Stimulated activated CD4-positive, alpha-beta T cell treated with anti-CD3 and anti-CD28 coated beads, Interleukin-1b, Interleukin-23, amount 100 ng/mL, for 1 hour (primary cell): ENCODE measurements at regions not wholly inside any gene's neighbourhood (a gene's known extent, or its start where the extent isn't known, plus 50 kb on each side); places are given as distances from the start of the nearest gene placed in this dataset.

ENCODE experiments used
- DNase-seq, 2 donors: peaks; one replicate each; pipeline ENCODE4 v3.0.0-alpha.2; 2020; ENCODE audit warnings: low read depth in 2 of 2

DNA sequence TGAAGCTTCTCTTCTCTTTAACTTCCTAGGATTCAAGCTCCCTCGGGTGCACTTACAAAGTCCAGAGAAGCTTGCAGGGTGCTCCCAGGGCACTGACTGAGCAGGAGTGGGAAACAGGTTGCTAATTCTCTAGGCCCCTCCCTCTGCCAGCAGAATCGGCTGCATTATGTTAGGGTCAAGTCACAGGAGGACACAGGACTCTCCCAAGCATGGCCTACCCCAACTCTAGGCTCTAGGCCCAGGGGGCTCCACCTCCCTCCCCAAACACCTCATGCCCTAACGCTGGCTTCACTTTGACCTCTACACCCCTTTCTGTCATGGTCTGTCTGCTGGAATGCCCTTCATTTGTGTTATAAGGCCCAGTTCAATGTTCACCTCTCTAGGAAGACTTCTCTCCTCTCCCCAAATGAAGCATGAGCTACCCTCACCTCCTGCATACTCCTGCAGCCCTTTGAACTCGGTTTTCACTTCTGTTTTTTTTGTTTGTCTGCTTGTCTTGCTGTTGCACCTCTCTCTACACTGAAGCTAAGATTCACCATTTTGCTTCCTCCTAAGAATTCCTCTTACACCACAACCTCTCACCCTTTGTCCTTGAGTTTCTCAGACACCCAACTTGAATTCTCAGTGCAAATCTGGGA, 521.8 kb upstream of the ID2 start:
- DNase-seq: no peak

DNA sequence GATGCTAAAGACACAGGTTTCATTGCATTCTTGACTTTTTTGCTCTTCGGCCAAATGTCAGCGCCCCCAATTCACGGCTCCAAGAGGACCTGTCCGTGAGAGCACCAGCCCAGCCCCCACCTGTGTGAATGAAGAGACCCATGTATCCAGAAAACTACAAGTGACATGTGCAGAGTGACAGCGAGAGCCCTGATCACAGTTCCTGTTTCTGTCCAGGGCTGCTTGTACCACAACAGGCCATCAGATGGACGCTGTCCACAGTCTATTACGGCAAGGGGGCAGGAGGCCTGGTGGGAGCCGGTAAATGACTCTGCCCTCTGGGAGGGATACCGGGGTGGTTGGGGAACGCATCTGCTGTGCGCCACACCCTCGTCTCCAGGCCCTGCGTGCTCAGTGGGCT, 520.9 kb upstream of the ID2 start:
- no peak for DNase-seq

DNA sequence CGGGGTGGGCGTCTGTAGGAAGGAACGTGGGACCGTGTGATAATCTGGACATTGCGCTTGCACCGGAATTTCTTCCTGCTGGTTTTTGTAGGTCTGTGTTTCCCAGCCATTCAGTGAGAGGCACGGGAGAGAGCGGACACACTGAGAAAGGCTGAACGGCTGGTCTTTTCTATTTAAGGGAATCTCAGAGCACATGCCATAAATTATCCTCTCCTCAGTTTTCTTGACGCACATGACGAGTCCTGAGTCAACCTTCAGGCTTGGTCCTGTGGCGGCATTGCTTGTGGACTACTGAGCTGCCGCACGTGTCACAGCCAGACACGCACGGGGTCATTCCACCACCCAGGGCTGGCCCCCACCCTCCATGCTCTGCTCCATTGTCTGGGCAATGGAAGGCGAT, 519.3 kb upstream of the ID2 start:
- no peak for DNase-seq

DNA sequence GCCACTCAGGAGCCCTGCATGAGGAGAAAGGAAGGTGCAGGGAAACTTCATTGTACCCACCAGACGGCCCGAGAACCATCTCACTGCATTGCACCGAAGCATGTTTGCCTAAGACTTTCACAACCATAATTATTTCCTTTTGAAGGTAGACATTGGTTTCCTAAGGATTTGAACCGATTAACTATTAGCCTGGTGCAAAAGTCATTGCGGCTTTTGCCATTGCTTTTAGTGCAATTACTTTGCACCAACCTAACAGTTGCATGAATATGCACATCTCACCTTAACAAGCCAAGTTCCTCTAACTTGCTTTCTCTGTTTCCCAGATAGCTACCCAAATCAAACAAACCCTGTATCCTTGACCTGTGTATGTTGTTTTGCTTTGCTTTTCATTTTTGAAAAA, 516.3 kb upstream of the ID2 start:
- no peak for DNase-seq

DNA sequence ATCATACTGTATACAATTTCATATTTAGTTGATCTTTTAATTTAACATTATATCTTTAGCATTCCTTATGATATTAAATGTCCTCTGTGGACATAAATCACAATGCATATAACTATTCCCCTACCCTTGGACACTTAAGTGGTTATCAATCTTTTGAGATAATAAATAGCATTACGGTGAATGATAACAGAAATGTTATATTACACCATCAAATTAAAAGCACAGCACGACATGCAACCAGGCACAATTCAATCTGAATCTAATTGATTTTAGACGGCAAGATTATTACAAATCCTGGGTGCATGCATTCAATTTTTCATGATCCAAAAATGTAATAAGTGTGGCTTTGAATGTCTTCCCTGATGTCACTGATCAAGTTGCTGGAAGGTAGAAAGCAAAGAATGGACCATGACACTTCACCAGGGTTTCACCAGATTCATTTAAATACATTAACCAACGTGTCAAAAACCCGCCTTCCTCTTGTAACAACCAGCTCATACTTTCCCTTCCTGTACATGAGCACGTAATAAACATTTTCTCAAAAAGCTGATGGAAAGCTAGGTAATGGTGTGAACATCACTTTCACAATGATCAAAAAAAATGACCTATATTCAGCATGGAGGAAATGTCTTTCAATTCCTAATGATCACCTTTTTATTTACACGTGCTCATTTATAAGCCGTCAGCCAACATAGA, 513.7 kb upstream of the ID2 start:
- no peak for DNase-seq

DNA sequence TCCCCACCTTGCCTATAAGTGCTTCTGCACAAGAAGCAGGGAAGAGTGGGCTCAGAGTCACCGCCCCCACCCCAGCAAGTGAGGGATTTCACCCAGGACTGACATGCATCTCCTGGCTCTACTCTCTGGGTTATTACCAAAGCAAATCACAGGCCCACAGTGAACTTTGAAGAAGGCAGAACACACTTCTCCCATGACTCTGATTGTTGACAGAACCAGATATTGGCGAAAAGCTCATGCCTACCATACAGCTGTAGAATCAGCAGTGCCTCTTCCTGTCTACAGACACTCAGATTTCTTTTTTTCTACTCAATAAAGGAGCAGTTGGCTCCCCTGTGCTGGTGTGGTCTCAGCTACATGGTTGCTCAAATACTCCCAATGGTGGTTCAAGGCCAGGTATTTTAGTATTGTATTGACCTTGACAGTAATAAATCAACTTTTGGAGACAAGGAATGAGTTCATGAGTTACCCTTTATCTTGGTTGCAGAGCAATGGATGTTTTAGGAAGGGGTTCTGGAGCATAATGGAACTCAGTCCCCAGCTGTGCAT, 512.9 kb upstream of the ID2 start:
- DNase-seq: no peak

DNA sequence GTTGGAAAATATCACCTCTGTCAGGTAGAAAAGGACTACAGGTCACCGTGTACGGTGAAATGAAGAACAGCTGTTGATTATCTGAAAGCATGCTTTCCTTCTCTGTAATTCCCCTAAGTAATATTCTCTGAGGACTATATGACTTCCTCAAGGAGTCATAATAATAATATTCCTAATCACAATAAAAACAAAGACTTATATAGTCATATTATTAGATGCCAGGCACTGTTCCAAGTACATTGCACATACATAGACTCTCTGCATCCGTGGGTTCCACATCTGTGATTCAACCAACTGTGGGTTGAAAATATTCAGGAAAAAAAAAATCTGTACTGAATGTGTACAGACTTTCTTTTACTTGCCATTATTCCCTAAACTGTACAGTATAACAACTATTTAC, 512.4 kb upstream of the ID2 start:
- DNase-seq: no peak

DNA sequence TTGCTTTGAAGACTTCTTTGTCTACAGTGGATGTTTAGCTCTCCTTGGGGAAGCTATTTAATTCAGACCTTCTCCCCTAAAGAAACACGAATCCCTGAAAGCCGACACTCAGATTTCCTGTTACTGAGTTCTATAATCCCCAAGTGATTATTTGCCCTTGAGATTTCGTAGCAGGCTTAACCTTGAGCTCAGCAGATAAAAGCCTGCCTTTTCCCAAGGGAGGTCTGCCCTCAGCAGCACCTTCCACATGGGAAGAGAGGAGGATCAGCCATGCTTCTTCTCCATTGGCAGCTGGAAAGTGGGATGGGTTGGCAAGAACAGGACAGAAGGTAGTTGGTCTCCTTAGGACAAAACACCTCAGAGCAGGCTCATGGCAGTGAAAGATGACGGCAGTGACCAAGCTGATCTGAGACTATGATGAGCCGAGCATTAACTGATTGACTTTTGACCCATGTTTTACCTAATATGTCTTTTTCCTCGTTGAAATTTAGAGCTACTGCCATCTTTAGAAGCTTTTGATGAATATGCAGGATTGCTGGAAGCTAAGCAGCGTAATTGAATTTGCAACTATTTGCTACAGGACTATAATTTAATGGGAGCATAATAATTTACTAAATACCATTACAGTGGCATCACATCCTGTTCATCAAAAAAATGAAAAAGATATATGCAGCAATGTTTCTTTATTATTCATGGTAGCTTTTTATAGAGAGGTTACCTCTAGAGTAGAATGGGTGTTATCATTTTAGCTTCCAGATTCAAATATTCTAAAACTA, 511.1 kb upstream of the ID2 start:
- no peak for DNase-seq

DNA sequence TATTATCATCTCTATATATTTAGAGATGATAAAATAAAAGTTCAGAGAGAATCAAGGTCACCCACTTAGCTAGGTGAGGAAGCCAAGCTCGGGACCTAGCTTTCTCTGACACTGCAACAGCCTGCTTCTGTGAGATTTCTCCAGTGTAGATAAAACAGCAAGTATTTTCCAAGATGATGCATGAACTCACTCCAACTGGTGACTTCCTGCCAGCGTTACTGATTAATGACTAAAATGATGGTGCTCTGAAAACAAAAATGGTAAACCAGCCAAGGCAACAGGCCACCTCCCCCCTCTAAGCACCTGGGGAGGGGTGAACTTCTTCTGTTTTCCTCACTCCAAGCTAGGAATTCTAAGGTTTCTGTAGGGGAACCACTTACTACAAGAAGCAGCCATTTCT, 510.2 kb upstream of the ID2 start:
- DNase-seq: no peak

DNA sequence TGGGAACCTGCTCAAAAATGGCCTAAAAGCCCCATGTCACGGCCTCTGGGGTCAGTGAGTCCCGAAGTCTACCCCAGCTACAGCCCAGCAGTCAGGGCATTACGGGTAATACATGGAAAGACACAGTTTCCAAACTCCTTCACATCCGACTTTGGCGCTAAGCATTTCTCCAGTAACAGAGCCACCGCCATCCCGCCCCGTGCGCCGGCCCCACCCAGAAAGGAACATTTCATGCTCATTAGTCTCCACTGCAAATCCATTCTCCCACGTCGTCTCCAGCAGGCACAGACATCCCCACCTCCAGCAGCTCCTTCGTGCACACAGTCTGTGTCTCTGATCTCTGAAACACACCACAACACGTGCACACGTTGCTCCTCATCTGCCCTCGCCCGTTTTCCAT, 509.2 kb upstream of the ID2 start:
- no peak for DNase-seq

DNA sequence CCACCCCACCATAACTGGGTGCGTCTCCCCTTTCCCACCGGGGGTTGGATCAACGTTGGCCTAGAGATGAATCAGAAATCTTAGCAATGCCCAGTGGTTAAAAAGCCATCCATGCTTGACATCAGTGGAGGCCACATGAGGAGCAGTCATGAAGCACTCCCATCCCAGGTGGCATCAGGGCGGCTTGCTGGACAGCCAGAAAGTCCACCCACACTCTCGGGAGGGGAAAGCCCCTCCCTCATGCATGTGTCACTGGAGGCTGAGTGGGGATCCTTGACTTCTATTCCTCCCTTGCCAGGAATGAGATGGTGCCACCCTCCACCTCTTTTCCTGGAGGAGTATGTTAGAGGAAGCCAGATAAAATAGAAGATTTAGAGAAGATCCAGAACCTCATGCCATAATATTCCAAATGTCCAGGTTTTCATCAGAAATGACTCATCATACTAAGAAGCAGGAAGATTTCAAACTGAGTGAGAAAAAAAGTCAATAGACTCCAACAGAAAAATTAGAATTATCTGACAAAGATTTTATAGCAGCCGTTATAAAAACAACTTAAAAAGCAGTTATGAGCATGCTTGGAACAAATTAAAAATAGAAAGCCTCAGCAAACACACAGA, 507.1 kb upstream of the ID2 start:
- no peak for DNase-seq

DNA sequence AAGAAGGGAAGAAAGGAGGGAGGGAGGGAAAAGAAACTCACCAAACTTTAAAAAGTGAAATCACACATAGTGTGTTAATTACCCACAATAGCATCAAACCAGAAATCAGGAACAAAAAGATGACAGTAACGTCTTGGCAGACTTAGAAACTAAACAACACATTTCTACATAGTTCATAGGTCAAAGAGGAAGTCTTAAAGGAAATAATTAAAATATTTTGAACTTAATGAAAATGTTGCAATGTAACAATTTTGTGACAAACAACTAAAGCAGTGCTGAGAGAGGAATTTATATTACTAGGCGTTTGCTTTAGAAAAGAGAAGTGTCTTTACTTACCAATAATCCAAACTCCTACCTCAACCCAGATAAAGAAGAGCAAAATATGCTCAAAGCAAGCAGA, 505.0 kb upstream of the ID2 start:
- DNase-seq: no peak

DNA sequence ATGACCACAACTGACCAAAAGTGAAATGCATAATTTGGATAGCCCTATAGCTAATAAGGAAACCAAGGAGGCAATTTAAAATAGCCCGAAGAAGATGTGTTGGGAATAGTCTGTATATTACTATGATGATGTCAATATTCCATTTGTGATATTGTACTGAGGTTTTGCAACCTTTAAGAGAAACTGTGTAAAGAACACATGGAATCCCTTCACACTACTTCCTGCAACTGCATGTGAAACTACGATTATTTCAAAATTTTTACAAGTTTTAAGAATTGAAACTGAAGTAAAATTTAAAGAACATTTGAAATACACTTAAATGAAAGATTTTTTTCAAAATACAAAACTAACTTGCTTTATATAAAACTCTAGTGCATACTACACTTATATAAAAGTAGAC, 504.3 kb upstream of the ID2 start:
- no peak for DNase-seq

DNA sequence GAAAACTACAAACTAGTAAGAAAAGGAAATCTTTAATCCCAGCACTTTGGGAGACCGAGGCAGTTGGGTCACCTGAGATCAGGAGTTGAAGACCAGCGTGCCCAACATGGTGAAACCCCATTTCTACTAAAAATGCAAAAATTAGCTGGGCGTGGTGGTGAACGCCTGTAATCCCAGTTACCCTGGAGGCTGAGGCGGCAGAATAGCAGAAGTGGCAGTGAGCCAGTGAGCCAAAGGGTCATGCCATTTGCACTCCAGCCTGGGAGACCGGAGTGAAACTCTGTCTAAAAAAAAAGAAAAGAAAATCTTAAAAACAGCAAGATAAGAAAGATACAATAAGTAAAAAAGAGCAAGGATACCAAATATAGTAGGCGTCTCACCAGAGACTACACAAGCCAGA, 502.9 kb upstream of the ID2 start:
- no peak for DNase-seq

DNA sequence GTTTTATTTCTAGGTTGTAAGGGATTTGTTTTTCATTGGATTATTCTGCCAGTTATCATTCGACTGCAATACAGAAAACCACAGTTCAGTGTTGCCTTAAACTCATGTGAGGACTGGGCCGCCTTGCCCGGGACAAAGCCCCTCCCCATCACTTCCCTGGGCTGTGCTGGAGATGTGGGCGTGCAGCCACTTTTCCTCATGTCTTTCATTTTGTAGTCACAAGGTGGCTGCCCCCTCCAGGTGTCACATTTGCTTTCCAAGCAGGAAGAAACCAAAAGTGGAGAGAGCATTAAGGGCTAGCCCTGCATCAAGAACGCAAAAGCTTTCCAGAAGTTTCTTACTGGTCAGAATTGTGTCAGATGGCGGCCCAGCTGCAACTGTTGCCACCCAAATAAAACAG, 492.5 kb upstream of the ID2 start:
- DNase-seq: no peak

DNA sequence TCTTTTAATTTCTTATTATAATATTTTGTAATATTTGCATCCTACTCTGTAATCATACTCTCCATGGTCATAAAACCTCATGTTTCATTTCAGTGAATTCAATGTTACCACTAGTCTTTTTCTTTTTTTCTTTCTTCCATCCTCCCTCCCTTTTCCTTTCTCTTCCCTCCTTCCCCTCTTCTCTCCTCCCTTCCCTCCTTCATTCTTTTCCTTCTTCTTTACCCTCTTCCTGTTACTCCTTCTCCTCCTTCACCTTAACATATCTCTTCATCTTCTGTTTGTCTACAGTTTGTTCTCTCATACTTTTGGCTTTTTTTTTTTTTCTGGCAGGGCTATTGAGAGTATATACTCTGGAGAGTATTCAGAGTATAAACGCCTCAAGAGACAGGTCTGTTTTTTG, 491.6 kb upstream of the ID2 start:
- DNase-seq: no peak

DNA sequence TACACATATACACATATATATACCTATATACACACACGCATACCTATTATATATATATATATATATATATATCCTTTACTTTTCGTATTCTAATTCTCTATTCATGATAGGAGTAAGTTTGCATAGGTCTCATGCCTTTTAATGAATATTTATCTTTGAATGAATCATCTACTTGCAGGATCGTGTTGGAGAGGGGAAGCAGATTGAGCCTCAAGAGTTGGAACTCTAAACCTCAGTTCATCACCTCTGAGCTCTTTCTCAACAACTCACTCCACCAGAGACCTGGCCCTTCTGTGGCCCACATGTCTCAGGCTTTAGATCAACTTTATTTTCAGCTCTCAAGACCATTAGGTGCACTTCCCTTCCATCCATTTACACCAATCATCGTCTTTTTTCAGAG, 490.4 kb upstream of the ID2 start:
- no peak for DNase-seq

DNA sequence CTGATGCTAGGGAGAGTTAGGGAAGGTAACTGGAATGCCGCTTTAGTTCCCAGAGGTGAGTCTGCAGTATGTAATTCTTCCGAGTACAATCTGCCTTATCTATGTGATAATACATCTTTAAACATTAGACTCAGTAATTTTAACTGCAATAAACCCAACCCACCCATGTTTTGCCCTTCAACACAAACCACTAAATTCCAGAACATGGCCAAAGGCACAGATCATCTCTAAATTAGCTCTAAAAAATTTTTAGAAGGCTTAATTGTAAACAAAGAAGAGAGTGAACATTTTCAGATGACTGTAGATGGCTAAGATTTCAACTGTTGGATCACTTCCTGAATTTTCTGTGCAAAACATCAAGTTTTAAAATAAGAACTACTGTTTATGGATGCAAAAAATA, 488.7 kb upstream of the ID2 start:
- DNase-seq: no peak

DNA sequence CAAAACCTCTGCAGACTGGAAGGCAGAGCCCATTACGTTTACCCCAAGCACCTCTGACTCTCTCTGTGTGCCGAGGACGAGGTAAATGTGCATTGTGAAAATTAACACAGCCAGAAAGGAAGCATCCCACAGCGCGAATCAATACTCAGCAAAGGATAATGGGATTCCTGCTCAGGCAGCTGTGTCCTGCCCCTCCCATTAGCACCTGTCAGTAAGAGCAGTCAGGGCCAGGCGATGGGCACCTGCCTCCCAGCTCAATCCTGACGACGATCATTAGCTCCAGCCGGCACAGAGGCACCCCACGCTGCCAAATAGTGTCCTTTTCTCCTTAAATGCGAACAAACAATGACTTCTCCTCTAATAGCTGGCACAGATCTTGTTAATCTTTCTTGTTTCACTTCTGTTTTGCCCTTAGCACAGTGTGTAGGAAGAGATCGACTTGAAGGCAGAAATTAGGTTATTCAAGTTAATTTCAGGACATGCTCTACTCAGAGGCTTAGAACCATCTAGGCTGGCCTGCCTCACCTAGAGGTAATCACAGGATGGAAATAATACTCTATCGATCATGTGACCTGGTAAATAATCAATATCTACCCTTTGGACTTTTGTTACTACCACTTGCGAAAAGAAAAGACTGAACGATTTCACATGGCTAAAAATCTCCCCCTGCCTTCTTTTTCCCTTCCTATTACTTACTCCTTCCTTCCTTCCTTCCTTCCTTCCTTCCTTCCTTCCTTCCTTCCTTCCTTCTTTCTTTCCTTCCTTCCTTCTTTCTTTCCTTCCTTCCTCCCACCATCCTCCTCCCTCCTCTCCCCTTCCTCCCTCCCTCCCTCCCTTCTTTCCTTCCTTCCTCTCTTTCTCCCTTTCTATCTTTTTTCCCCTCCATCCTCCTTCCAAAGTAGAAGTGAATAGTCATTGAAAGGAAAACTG, 487.9 kb upstream of the ID2 start:
- no peak for DNase-seq

DNA sequence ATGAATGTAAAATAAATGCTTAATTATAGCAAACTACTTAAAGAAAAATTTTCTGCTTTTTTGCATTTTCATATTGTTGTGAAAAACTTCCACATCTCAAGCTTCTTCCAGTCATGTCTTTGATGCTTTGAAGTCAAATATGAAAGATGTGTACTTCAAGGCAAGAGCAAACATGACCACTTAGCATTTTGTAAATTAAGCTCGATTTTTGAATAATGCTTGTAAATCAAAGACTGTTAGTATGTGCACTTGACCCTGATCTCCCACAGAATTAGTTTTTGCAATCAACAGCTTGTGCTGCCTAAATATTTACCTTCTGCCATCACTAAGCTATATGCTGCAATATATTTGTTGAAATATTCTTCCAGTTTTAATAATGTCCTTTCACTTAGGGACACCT, 486.1 kb upstream of the ID2 start:
- no peak for DNase-seq

DNA sequence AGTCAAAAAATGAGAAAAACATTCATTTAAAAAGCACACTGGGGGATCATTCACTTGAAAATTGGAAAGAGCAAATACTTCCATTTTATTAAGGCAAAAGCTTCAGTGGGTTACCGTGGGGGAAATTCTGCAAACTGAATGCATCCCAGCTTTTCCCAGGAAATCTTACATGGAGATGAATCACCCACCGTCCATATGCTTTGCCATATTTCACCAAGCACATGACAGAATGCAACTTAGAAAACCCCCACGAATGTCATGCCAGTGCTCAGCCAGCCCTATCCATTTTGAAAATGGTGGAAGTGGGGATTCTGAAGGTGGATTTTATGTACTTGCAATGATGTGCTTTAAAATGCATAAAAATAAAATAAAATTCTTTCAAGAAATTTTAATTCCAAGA, 485.5 kb upstream of the ID2 start:
- DNase-seq: no peak
